Left colon (tissue), 2 donors: ENCODE measurements at regions not wholly inside any gene's neighbourhood (a gene's known extent, or its start where the extent isn't known, plus 50 kb on each side); places are given as distances from the start of the nearest gene placed in this dataset.

Experiments
- ATAC-seq: fragments of 200-7000 bp; cut with Tn5 transposase; one replicate; pipeline ENCODE4 v1.9.1; 2020; ENCODE audit warnings: mild to moderate bottlenecking, moderate library complexity
- DNase-seq, 2 donors: peaks; one replicate each; pipeline ENCODE4 v3.0.0-alpha.2; 2020
- intact Hi-C, 2 donors: fragments of 100-400 bp; cut with DNase I in 1 of 2; cut with micrococcal nuclease in 1 of 2; formaldehyde crosslinking; loops; one replicate each; pipeline versions ENCODE4 v1.11.2 to v1.14.0; 2022; cut with DNase I, micrococcal nuclease
- donor health status: DM: no; HTN: no; CAD: no.
- donor health status: DM: yes; HTN: yes; CAD: no.

GRCh38 chr13:82647540-82647939 lies 1234.7 kb downstream of the SLITRK1 start:
- ATAC-seq: no peak

GRCh38 chr13:82636119-82636518 lies 1246.2 kb downstream of the SLITRK1 start:
- ATAC-seq (no peak), DNase-seq (no peak)
- intact Hi-C loops: no loop called here

More at GRCh38 chr13:82647540-82647939, 1234.7 kb downstream of the SLITRK1 start:
- intact Hi-C loops: no loop called here
- no peak for DNase-seq

- no peak for DNase-seq
- ATAC-seq: no peak
- intact Hi-C loops: no loop called here
Measured at GRCh38 chr13:82634946-82635345, 1247.3 kb downstream of the SLITRK1 start.

- DNase-seq (no peak), ATAC-seq (no peak)
- intact Hi-C loops: no loop called here
Measured at GRCh38 chr13:82627183-82627582, 1255.1 kb downstream of the SLITRK1 start.

DNA sequence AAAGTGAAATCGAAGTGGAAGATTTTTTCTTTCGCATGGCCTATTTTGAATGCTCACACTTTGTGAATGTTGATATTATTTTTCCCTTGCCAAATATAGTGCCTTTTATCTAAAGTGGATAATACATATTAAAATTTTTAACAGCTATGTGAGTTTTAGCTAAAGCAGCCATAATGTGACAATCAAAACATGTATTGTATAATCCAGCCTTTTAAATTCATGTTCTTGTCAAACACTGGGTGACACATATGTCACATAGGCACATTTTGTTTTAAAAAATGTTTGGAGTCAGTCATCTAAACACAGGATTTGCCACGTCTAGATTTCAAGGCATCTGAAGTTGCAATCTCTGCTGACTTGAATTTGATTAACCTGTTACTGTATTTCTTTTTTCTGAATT lies 1256.6 kb downstream of the SLITRK1 start:
- intact Hi-C loops: no loop called here
- no peak for DNase-seq
- no peak for ATAC-seq

- ATAC-seq: no peak
Measured at GRCh38 chr13:82615043-82615442, 1267.2 kb downstream of the SLITRK1 start.

GRCh38 chr13:82614086-82614485 lies 1268.2 kb downstream of the SLITRK1 start:
- DNase-seq (no peak), ATAC-seq (no peak)
- intact Hi-C loops: no loop called here

More at GRCh38 chr13:82615043-82615442, 1267.2 kb downstream of the SLITRK1 start:
- no peak for DNase-seq
- intact Hi-C loops: no loop called here

DNA sequence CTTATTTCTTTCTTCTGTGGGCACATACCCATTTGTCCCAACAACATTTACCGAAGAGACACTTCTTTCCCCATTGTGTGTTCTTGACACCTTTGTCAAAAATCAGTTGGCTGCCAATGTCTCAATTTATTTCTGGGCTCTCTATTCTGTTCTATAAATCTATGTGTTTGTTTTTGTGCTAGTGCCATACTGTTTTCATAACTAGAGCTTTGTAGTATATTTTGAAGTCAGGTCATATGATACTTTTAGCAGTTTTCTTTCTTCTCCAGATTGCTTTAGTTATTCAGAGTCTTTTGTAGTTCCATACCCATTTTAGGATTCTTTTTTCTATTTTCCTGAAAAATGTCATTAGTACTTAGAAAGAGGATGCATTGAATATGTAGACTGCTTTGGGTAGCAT lies 1276.3 kb downstream of the SLITRK1 start:
- intact Hi-C loops: no loop called here
- DNase-seq (no peak), ATAC-seq (no peak)

DNA sequence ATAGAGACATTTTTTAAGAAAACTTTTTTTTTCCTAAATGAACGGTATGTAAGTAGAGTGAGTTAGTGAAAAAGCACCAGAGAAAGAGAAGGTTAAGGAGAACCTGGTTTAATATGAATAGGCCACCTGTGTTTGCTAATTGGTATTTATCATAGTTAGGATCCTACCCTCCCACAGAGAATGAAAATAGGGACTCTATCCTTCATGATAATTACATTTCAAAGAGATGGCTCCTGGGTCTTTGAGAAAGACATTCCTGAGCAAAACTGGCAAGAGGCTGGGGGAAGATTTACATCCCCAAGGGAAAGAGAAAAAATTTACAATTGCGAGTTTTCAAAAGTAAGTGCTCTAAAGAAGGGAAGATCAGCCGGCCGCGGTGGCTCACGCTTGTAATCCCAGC lies 1284.5 kb downstream of the SLITRK1 start:
- intact Hi-C loops: no loop called here
- no peak for ATAC-seq

DNA sequence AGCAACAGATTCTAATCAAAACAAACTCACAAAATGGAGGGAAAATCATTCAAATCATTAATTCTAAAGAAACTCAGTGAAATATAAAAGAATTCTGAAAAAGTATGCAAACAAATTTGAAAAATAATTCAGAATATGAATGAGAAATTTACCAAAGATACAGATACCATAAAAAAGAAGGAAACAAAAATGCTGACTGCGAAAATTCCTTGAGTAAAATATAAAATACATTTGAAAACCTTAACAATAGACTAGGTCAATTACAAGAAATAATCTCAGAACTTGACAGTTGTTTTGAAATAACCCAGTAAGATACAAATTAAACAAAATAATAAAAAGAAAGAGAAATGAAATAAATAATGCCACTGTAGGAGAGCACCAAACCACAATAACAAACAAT lies 1289.0 kb downstream of the SLITRK1 start:
- intact Hi-C loops: no loop called here
- DNase-seq: no peak
- no peak for ATAC-seq

More for the DNA sequence above, 1284.5 kb downstream of the SLITRK1 start:
- DNase-seq: no peak

DNA sequence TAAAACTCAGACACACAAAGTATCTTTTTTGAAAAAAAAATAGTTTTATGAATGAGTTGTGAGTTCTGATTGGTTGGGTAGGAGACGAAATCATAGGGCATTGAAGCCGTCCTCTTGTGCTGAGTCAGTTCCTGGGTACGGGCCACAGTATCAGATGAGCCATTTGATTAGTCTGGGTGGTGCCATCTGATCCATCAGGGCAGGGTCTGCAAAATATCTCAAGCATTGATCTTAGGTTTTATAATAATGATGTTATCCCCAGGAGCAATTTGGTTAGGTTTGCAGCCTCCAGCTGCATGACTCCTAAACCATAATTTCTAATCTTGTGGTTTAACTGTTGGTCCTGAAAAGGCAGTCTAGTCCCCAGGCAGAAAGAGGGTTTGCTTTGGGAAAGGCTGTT lies 1310.6 kb downstream of the SLITRK1 start:
- intact Hi-C loops: no loop called here
- no peak for DNase-seq
- no peak for ATAC-seq

- intact Hi-C loops: no loop called here
- DNase-seq (no peak), ATAC-seq (no peak)
Measured at GRCh38 chr13:82569581-82569980, 1312.7 kb downstream of the SLITRK1 start.

DNA sequence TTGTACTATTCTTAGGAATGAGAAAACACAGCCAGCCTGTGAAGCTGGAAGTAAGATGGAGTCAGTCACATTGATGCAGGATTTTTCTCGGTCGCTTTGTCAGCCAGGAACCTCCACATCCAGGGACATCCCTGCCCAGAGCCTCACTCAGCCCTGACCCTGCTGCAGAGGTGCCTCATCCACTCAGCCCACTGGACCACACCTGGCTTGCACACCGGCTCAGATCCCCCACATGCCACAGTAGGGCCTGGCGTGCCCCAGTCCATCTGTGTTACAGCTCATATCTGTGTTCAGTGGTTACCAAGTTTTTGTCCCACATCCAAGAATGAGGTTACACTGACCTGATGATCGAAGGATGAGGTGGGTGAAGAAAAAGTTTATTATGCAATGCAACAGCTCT lies 1315.4 kb downstream of the SLITRK1 start:
- intact Hi-C loops: no loop called here
- DNase-seq: no peak
- ATAC-seq: no peak

DNA sequence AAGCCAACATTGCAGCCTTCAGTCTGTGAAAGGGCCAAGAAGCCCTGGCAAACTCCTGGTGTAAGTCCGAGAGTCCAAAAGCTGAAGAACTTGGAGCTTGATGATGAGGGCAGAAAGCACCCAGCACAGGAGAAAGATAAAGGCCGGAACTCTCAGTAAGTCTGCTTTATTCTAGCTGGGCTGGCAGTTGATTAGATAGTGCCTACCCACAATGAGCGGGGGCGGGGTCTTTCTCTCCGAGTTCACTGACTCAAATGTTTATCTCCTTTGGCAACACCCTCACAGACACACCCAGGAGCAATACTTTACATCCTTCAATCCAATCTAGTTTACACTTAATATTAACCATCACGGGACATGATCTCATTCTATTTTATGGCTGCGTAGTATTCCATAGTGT lies 1317.1 kb downstream of the SLITRK1 start:
- intact Hi-C loops: no loop called here
- ATAC-seq: no peak
- no peak for DNase-seq

GRCh38 chr13:82560889-82561288 lies 1321.4 kb downstream of the SLITRK1 start:
- intact Hi-C loops: no loop called here
- ATAC-seq (no peak), DNase-seq (no peak)

GRCh38 chr13:82522872-82523271 lies 1359.4 kb downstream of the SLITRK1 start:
- DNase-seq (no peak), ATAC-seq (no peak)
- intact Hi-C loops: no loop called here

DNA sequence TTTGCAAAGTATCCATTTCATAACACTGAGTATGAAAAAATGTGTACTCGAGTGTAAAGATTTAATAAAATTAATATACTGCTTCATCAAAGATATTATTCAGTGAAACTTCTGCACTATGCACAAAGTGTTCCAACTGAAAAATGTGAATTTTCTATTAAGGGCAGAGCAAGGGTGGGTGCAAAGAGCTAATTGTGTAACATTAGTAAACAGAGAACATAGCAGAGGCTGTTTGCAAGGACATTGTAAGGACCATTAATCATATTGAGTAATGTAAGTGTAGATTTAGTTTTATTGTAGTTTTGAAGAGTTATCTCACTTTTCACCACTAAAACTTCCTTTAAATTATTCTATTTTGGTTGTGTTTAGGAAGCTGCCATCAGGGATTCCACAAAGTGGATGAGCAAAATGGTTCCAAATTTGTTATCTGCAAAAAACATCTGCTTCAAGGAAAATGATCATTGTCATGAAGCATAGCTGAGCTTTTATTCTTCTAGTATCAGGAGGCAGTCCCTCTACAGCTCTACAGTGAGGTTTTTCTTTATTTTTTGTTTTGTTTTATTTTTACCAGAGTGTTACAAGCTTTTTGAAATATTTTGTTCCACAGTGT lies 1375.4 kb downstream of the SLITRK1 start:
- intact Hi-C loops: no loop called here
- ATAC-seq: no peak
- DNase-seq: no peak

DNA sequence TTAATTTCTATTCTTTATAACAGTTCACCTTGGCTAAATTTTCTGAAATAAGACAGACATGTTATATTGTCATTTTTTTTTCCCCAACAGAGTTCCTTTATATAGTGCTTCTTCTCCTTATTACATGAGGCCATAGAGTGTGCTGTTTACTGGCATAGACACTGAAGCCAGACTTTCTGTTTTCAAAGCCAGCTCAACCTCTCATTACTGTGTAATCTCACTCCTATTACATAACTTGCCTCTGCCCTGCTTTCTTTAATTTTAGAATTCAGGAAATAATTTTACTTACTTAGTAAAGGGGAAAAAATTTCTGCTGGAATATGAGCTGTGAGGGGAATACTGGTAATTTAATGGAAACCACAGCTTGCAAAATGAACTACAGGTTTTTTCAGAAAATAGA lies 1380.4 kb downstream of the SLITRK1 start:
- DNase-seq (no peak), ATAC-seq (no peak)
- intact Hi-C loops: no loop called here

DNA sequence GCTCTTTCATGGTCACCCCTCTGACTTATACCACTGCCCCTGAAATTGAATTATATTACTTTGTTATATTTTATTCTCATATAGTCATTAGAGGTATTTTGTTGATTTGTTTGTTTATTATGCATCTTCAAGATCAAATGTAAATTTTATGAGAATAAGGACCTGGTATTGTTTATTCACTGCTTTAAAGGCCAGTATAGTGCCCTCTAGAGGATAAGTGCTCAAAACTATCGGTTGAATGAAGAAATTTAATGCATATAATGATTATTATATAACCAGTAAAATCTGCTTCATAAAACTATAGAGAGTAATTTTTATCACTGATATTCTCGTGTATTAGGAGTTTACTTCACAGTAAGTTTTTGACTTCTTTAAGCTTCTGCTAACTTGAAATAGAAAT lies 1401.9 kb downstream of the SLITRK1 start:
- ATAC-seq (no peak), DNase-seq (no peak)
- intact Hi-C loops: no loop called here

DNA sequence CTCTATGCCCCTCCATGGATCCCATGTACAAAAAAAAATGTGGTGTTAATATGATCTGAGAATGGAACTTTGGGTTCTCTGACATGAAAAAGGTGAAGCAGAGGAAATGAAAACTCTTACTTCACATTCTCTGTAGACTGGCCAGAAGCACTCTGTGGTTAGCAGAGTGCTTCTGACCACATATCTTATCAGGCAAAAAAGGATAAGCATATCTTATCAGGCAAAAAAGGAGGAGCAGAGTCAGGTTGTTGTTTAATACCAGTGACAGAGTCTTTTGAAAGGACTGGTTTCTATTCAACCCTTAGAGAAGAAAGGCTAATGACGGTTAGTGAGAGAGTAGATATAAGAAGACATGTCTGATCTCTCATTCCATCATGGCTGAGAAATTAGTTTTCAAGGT lies 1404.8 kb downstream of the SLITRK1 start:
- DNase-seq: no peak
- ATAC-seq: no peak
- intact Hi-C loops: no loop called here

DNA sequence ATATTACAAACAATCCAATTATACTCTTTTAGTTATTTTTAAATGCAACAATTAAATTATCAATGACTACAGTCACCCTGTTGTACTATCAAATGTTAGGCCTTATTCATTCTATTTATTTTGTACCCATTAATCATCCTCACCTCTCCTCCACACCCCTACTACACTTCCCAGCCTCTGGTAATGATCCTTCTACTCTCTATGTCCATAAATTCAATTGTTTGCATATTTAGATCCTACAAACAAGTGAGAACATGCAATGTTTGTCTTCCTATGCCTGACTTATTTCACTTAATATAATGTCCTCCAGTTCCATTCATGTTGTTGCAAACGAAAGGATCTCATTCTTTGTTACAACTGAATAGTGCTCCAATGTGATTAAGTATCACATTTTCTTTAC lies 1414.6 kb downstream of the SLITRK1 start:
- ATAC-seq (no peak), DNase-seq (no peak)
- intact Hi-C loops: no loop called here
